GM13976 (cell line): ENCODE measurements at regions not wholly inside any gene's neighbourhood (a gene's known extent, or its start where the extent isn't known, plus 50 kb on each side); places are given as distances from the start of the nearest gene placed in this dataset.

Source experiments
- DNase-seq: peaks from one replicate; pipeline ENCODE4 v3.0.0; 2012; ENCODE audit warnings: low spot score
- in situ Hi-C: fragments of 300-500 bp; cut with MboI; formaldehyde crosslinking; loops from one replicate; pipeline ENCODE4 v1.12.0; 2022; ENCODE audit warnings: low sequenced_read_pairs, mixed read lengths, inconsistent platforms; ENCODE audit not compliant: unreplicated experiment
- TF ChIP-seq, protein P1 (sequence below): IDR thresholded peaks from 2 replicates; pipeline ENCODE4 v1.5.1; 2012; ENCODE audit warnings: borderline replicate concordance, mild to moderate bottlenecking; ENCODE audit not compliant: insufficient read depth; ENCODE audit errors: extremely low read depth, missing control alignments, control extremely low read depth

DNA sequence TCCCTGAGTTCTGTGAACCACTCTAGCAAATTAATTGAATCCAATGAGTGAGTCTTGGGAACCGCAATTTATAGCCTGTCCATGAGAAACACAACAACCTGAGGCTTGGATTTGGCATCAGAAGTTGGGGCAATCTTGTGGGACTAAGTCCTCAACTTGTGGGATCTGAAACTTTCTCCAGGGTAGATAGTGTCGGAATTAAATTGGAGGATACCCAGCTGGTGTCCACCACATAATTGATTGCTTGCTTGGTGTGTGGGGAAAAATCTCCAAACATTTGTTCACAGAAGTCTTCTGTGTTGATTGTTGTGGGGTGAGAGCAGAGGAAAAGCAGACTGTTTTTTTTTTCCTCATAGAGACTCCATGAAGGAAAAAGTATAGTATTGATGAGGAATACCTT is 320.6 kb upstream of the MEF2C start:
- DNase-seq = no peak
- TF ChIP-seq, protein P1, sequence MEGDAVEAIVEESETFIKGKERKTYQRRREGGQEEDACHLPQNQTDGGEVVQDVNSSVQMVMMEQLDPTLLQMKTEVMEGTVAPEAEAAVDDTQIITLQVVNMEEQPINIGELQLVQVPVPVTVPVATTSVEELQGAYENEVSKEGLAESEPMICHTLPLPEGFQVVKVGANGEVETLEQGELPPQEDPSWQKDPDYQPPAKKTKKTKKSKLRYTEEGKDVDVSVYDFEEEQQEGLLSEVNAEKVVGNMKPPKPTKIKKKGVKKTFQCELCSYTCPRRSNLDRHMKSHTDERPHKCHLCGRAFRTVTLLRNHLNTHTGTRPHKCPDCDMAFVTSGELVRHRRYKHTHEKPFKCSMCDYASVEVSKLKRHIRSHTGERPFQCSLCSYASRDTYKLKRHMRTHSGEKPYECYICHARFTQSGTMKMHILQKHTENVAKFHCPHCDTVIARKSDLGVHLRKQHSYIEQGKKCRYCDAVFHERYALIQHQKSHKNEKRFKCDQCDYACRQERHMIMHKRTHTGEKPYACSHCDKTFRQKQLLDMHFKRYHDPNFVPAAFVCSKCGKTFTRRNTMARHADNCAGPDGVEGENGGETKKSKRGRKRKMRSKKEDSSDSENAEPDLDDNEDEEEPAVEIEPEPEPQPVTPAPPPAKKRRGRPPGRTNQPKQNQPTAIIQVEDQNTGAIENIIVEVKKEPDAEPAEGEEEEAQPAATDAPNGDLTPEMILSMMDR = no peak
- in situ Hi-C loops = no loop called here

DNA sequence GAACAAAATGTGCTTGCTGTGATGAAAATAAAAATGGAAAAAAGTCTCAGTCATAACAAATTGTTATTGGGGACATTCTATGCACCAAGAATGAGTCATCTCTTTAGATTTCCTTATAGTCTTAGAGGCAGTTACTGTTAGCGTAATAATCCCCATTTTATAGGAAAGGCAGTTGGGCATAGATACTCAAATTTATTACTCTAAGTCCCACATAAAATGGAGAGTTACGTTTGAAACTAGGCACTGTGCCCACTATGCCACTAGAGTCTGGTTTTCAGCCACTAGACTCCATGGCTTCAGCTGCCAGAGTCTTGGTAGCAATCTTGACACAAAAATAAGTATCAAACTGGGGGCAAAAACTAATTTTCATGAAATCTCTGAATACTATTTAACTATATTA is 317.9 kb upstream of the MEF2C start:
- in situ Hi-C loops = no loop called here
- DNase-seq = no peak

DNA sequence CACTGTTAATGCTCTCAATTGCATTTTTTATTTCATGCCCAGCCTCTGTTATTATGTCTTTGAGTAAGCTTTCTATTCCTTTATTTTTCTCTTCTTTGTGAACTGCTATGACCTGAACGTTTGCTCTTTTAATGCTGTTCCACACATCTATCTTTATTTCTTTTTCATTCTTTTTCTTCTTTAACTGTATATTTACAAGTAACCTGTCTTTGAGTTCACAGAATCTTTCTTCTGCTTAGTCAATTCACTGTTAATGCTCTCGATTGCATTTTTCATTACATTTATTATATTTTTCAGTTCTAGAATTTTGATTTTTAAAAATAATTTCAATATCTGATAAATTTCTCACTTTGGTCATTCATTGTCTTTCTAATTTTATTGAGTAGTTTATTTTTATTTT is 316.3 kb upstream of the MEF2C start:
- in situ Hi-C loops = no loop called here
- TF ChIP-seq, protein P1 = no peak
- no peak for DNase-seq

More for the DNA sequence above, 317.9 kb upstream of the MEF2C start:
- TF ChIP-seq, protein P1 = no peak

DNA sequence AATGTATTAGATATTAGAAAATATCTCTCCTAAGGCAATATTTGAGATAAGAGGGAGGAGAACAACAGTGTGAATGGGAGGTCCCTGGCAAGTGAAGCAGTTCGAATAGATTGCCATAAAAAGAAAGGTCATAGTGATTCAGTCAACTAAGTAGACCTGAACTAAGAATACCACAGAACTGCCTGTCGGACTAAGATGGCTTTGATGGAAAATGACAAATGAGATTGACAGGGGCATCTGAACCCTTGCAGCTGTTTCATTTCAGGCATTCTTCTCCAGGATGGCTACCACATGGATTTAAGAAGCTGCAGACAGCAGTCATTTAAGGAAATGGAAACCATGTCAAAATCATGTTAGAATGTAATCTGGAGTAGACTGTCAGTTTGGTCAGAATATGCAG is 308.4 kb upstream of the MEF2C start:
- TF ChIP-seq, protein P1 = no peak
- DNase-seq = no peak
- in situ Hi-C loops = no loop called here

DNA sequence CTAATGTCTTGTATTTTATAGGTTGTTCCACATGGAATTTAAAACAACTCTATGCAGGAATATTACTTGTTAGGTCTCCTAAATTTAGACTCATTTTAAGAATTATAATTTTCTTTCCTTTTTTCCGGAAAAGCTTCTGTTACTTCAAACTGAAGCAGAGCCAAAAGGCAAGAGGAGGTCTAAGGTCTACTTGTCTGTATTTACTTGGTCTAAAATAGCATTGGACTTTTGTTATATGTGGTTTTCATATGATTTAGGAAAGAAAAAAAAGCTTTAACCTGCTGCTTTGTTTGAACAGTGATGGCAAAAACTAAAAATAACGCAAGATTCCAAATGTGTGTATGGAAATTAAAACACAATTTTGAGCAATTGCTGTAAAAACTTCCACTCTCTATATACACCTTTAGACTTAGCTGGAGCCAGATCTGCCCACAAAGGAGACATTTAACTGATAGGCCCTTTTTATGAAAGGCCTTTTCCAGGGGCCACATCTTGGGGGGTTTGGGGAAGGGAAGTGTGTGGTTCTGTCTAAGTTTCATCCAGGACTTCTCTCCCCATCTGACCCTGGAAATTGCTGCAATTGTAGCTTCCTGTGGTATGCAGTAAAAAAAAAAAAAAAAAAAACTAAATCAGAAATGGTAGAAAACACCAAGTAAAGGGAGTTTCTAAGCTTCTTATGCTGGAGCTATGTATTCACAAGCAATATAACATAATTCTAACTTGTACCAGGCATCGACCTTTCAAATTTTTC is 307.7 kb upstream of the MEF2C start:
- in situ Hi-C loops = no loop called here
- no peak for DNase-seq

DNA sequence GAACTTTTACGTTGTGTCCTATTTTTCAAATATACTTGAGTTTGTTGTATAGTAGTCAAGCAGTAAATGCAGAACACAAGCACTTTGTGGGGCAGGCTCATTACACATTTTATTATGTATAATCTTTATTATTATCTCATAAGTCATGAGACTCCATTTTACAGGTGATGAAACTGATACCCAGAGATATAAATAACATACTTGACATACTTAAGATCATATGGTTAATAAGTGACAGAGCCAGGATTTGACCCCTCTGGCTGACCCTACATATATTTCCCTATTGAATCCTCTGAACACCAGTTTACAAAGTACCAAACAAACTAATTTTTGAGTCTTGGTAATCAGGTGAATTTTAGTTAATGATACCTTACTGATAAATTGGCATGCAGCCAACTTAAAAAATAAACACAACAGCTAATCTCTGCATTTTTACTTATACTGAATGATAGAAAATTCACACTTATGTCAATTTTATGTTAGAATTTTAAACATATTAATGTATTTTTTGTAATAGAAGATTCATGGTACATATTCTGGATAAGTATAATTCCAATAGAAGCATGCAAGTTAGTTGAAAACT is 305.0 kb upstream of the MEF2C start:
- TF ChIP-seq, protein P1 = no peak
- in situ Hi-C loops = no loop called here
- no peak for DNase-seq

More for the DNA sequence above, 307.7 kb upstream of the MEF2C start:
- TF ChIP-seq, protein P1 = no peak

DNA sequence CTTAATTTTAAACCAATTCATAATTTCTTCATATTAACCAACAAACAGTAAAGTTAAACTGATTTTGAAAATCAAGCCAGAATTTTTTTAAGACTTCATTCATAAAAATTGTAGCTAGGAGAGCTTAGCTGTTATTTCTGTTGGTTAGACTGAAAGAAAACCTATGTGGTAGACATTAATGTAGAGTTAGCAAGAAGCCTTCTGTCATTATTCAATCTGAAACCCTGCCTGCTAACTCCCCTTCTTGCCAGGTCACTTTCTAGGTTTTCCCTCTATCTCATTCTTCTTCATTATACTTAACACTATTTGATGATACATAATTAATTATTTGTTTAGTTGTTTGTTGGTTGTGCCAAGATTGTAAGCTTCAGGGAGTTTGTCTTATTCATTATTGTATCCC is 304.3 kb upstream of the MEF2C start:
- DNase-seq = no peak
- in situ Hi-C loops = no loop called here
- TF ChIP-seq, protein P1 = no peak
